ENCODE measurements at regions not wholly inside any gene's neighbourhood (a gene's known extent, or its start where the extent isn't known, plus 50 kb on each side); places are given as distances from the start of the nearest gene placed in this dataset.

DNA sequence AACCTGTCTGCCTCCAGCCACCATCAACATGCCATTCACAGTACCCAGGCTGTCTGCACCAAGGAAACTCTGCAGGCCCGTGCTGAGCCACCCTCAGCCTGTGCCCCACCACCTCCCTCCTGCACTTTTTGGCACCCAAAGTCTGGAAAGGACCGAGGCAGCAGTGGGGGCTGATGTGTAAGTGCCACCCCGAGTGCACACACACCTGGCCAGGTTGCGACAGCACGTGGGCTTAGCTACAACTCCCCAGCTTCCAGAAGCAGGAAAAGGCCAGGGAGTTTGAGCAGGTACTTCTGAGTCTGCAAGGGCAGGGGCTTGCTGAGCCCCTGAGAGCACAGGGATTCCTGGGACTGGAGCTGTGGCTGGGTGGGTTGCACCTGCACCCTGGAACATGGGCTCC lies 303.3 kb upstream of the OPRM1 start:
- Mint-ChIP-seq H3K4me3 (ENCODE audit: unreplicated experiment) (no peak overlapping the region), H3K9me3 (ENCODE audit: unreplicated experiment) (no peaks in the 10 kb centered on the region), H3K36me3 (ENCODE audit: insufficient read depth, unreplicated experiment) (no peaks in the 10 kb centered on the region), H3K27ac (ENCODE audit: low read depth, unreplicated experiment) (no peak overlapping the region), H3K27me3 (ENCODE audit: insufficient read depth, unreplicated experiment) (no peaks in the 10 kb centered on the region), H3K4me1 (ENCODE audit: insufficient read depth, unreplicated experiment) (no peaks in the 10 kb centered on the region)
- POLR2A ChIA-PET = no interaction called here
- DNase-seq (ENCODE audit: unreplicated experiment) = no peak
- CTCF ChIA-PET = no interaction called here
- intact Hi-C loops (cut with micrococcal nuclease) = no loop called here
- TF ChIP-seq, protein P1, sequence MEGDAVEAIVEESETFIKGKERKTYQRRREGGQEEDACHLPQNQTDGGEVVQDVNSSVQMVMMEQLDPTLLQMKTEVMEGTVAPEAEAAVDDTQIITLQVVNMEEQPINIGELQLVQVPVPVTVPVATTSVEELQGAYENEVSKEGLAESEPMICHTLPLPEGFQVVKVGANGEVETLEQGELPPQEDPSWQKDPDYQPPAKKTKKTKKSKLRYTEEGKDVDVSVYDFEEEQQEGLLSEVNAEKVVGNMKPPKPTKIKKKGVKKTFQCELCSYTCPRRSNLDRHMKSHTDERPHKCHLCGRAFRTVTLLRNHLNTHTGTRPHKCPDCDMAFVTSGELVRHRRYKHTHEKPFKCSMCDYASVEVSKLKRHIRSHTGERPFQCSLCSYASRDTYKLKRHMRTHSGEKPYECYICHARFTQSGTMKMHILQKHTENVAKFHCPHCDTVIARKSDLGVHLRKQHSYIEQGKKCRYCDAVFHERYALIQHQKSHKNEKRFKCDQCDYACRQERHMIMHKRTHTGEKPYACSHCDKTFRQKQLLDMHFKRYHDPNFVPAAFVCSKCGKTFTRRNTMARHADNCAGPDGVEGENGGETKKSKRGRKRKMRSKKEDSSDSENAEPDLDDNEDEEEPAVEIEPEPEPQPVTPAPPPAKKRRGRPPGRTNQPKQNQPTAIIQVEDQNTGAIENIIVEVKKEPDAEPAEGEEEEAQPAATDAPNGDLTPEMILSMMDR (IDR thresholded peaks at IDR 0.05; ENCODE audit: unreplicated experiment) = no peak
- BruUV-seq (replicated peaks) = no TSS peak

DNA sequence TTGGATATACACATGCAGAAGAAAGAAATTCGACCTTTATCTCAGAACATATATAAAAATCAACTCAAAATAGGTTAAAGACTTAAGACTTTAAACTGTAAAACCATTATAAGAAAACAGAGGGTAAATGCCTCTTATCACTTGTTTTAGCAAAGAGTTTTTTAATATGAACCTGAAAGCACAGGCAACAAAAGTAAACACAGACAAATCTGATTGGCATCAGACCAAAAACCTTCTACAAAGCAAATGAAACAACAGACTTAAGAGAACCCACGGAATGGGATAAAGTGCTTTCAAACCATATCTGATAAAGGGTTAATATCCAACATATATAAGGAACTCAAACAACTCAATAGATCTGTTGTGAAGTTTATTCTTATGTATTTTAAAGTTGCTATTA lies 309.9 kb upstream of the OPRM1 start:
- no peaks in the 10 kb centered on the region for H3K4me1 Mint-ChIP-seq (ENCODE audit: insufficient read depth, unreplicated experiment)
- intact Hi-C loops (cut with micrococcal nuclease) = loop anchor here (5.0 kb wide), 1 partner anchor 188 kb away; no protein-coding TSS in a partner anchor
- ChIA-PET CTCF (no interaction called here), POLR2A (no interaction called here)
- no peak overlapping the region for H3K27ac Mint-ChIP-seq (ENCODE audit: low read depth, unreplicated experiment)
- DNase-seq (ENCODE audit: unreplicated experiment) = no peak
- TF ChIP-seq, protein P1 (IDR thresholded peaks at IDR 0.05; ENCODE audit: unreplicated experiment) = no peak
- no peak overlapping the region for H3K4me3 Mint-ChIP-seq (ENCODE audit: unreplicated experiment)
- BruUV-seq (replicated peaks) = no TSS peak
- no peaks in the 10 kb centered on the region for H3K36me3 Mint-ChIP-seq (ENCODE audit: insufficient read depth, unreplicated experiment)
- H3K9me3 Mint-ChIP-seq (ENCODE audit: unreplicated experiment) = no peaks in the 10 kb centered on the region
- no peaks in the 10 kb centered on the region for H3K27me3 Mint-ChIP-seq (ENCODE audit: insufficient read depth, unreplicated experiment)

DNA sequence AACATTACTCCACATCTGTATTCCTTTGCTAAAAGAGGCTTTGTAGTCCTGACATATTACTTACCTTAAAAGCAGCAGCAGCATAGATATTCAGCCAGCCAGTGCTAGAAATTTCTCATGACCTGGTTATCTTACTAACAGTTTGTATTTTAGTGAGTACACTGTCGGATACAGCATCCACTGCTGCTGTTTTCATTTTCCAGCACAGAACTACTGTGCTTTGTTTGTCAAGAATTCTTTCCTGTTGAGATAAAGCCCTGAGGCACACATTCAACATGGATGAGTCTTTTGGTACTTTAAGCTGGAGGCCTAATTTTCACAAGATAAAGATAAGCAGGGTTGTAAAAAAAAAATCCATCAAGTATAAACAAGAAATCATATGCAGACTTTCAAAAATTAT lies 311.2 kb upstream of the OPRM1 start:
- DNase-seq (ENCODE audit: unreplicated experiment) = peak; percentile 11
- TF ChIP-seq, protein P1 (IDR thresholded peaks at IDR 0.05; ENCODE audit: unreplicated experiment) = no peak
- no peaks in the 10 kb centered on the region for H3K9me3 Mint-ChIP-seq (ENCODE audit: unreplicated experiment)
- H3K36me3 Mint-ChIP-seq (ENCODE audit: insufficient read depth, unreplicated experiment) = no peaks in the 10 kb centered on the region
- POLR2A ChIA-PET = interaction anchor here (0.6 to 0.9 kb wide), 2 partner anchors 497 to 684 kb away, joined by 3 to 5 read pairs; no protein-coding TSS in a partner anchor
- no peaks in the 10 kb centered on the region for H3K27me3 Mint-ChIP-seq (ENCODE audit: insufficient read depth, unreplicated experiment)
- H3K4me1 Mint-ChIP-seq (ENCODE audit: insufficient read depth, unreplicated experiment) = no peaks in the 10 kb centered on the region
- CTCF ChIA-PET = no interaction called here
- intact Hi-C loops (cut with micrococcal nuclease) = loop anchor here (5.0 kb wide), 1 partner anchor 189 kb away; no protein-coding TSS in a partner anchor
- no TSS peak for BruUV-seq (replicated peaks)
- H3K4me3 Mint-ChIP-seq (ENCODE audit: unreplicated experiment) = no peak overlapping the region
- H3K27ac Mint-ChIP-seq (ENCODE audit: low read depth, unreplicated experiment) = no peak overlapping the region

DNA sequence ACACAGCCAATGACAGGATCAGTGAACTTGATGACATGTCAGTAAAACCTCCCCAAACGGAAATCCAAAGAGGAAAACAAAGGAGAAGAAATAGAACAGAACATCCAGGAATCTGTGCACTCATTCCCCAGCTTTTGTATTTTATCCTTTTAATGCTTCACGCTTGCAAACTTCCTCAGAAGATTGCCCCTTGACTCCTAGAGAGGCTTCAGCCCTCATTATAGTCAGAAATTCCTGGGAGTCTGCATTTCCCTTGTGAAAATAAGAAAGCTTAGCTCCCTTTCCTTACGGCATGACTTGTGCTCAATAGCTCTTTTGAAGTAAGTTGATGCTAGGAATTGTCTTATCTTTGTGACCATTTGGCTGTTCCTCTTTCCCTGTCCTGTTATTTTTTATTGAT lies 313.6 kb upstream of the OPRM1 start:
- no peaks in the 10 kb centered on the region for H3K4me1 Mint-ChIP-seq (ENCODE audit: insufficient read depth, unreplicated experiment)
- POLR2A ChIA-PET = no interaction called here
- no peak overlapping the region for H3K27ac Mint-ChIP-seq (ENCODE audit: low read depth, unreplicated experiment)
- H3K4me3 Mint-ChIP-seq (ENCODE audit: unreplicated experiment) = no peak overlapping the region
- H3K36me3 Mint-ChIP-seq (ENCODE audit: insufficient read depth, unreplicated experiment) = no peaks in the 10 kb centered on the region
- no peaks in the 10 kb centered on the region for H3K9me3 Mint-ChIP-seq (ENCODE audit: unreplicated experiment)
- intact Hi-C loops (cut with micrococcal nuclease) = loop anchor here (5.0 kb wide), 1 partner anchor 192 kb away; no protein-coding TSS in a partner anchor
- no TSS peak for BruUV-seq (replicated peaks)
- DNase-seq (ENCODE audit: unreplicated experiment) = no peak
- TF ChIP-seq, protein P1 (IDR thresholded peaks at IDR 0.05; ENCODE audit: unreplicated experiment) = no peak
- CTCF ChIA-PET = interaction anchor here (0.5 to 0.7 kb wide), 3 partner anchors 60 to 106 kb away, joined by 3 read pairs; no protein-coding TSS in a partner anchor
- H3K27me3 Mint-ChIP-seq (ENCODE audit: insufficient read depth, unreplicated experiment) = no peaks in the 10 kb centered on the region

All from MCF 10A (cell line).